GM19035 (cell line): ENCODE measurements at regions not wholly inside any gene's neighbourhood (a gene's known extent, or its start where the extent isn't known, plus 50 kb on each side); places are given as distances from the start of the nearest gene placed in this dataset.
"Not testable (repeated sequence)": the region's sequence is repeated elsewhere in the genome, so short reads cannot be mapped to it uniquely, and the experiment has no call there.

Experiments
- ATAC-seq: cut with Tn5 transposase; IDR thresholded peaks from one replicate; pipeline ENCODE4 v1.9.1; 2021; ENCODE audit not compliant: unreplicated experiment

DNA sequence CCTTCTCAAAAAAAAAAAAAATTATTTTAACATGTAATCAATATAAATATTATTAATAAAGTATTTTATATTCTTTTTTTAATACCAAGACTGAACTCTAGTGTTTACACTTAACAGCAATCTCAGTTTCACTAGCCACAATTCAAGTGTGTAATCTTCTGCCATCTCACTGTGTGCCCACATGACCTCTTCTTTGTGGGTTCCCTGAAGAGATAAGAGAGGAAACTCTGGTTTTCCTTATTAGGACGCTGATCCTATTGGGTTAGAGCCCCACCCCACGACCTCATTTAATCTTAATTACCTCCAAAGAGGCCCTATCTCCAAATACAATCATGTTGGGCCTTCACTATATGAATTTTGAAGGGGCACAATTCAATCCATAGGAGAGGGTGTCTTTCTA lies 177.6 kb downstream of the STK31 start:
- no peak for ATAC-seq

DNA sequence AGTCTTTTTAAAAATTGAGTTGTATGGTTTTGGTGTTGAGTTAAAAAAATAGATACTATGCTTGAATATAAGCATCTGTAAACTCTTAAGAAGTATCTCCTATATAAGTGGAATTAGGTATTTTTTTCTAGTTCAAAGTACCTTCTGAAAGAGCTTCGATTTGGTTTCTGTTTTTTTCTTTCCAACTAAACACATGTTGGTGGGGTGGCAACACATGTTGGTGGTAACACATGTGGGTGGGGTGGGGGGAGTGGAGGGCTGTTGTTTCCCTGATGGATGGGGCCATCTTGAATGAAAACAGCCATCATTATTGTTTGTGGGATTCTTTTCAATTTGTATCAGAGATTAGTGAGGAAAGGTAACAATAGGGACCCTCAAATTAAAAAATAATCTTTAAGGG lies 178.9 kb downstream of the STK31 start:
- ATAC-seq: no peak

DNA sequence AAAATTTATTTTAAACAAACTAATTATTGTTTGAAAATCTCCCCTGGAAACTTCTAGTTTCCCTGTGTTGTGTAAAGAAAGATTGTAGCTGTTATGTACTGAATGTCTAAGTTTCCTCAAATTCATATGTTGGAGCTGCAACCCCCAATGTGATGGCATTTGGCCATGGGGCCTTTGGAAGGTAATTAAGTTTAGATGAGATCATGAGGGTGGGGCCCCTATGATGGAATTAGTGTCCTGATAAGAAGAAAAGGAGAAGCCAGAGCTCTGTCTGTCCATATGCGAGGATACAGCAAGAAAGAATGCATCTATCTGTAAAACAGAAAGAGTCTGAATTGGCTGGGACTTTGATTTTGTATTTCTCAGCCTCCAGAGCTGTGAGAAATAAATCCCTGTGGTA lies 179.5 kb downstream of the STK31 start:
- ATAC-seq: no peak

DNA sequence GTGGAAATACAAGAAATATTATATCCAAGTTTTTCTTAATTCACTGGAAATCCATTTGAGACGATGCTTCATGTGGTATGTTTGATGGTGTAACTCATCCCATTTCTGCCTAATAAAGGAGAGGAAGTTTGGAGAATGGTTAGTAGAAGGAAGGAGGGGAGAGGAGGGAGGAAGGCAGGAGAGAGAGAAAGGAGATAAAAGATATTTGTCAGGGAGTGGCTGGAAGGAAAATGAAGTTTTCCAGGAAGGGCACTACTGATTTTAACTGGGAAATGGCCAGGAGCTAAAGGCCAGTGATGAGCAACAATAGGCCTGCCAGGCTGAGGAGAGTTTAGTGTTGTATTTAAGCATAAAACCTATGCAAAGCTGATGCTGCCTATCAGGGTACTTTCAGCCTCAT lies 182.0 kb downstream of the STK31 start:
- ATAC-seq: no peak

DNA sequence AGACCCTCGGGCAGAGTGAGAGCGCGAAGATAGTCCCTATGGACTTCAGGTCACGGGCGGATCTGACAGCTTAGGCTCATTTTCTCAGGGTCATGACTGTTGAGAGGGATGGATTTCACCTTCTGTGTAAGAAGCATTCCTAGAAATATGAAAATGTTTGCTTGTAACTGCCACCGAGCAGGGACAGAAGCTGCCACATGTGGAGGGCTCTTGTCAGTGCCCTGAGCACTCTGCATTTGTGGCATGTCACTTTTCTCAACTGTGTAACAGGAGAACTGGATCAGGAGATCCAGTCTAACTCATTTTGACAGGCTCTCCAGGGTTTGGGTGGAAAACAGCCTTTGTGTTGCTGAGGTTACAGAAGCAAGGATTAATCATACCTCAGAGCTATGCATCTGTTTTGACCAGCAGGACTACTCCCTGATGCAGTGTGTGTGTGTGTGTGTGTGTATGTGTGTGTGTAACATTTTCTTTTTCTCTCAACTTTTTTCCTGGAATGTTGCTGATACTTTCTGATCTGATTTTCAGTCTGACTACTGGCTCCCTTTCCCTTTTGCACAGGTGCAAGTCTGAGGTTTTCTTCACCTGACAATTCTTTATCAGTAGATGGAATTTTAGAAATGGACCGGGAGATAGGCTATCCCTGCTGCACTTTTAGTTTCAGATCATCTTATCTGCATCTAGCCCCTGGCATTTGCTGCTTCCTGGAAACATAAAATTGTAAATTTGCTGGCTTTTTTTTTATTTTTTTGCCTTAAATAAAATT lies 183.3 kb downstream of the STK31 start:
- no peak for ATAC-seq

DNA sequence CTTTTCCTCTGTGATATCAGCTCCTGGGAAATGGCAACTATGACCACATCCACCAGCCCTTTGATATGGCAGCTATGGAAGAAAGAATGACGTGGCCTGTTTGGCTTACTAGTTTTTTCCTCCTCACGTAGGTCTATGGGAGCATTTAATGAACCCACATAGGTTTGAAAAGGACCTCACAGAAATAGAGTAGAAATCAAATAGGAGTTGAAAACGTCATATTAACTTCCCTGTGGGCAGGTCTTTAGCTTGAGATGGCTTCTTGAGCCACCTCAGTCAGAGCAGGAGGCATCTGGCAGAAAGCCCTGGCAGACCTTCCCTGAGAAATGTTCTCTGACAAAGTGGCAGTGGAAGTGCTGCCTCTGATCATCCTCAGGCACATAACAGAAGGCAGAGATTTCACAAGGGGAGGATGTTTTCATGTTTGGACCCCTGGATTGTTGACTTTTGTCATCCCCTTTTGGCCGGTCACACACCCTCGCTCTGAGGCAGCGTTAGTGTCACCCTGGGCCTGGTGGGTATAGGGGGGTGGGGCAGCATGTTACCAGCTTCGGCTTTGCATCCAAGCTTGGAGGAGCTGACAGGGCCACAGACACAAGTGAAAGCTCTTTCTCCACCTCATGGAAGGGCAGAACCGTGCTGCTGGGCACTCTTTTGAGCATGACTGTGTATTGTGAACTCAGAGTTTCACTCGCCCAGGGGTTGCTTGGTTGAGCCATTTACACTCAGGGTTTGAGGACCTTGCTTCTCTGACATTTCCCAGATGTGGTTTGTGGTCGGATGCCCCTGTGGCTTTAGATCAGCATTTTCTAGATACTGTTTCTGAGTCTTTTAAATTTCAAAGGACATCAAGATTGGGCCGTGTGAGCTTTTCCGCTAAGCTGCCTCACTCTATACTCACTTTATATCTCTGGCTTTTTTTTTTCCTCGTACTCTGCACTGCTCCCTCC lies 184.2 kb downstream of the STK31 start:
- no peak for ATAC-seq

DNA sequence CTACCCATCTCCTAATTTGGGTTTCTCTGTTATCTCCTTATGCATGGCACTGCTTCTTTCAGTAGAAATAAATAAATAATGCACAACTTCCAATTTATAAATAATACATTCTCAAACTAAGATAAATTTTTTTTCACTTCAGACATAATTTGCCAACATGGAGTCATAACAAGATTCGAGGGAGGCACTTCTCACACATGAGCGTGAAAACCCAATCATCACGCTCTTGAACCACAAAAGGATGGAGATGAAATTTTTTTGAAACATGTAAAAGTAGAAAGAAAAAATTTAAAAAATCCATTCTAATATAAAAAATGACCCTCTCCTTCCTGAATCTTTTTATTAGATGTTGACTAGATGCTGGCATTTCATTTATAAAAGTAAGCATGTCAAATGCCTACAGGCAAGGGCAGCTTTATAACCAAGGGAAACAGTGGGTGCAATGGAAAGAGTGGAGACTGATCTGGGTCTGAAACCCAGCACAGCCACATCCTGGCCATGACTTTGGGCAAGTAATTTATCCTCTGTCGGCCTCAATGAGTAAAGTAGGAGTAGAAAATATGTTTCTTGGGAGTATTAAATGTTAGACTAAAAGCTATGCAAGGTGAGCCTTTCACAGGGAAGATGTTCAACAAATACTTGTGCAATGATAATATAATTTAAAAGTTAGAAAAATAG lies 185.0 kb downstream of the STK31 start:
- ATAC-seq: no peak

DNA sequence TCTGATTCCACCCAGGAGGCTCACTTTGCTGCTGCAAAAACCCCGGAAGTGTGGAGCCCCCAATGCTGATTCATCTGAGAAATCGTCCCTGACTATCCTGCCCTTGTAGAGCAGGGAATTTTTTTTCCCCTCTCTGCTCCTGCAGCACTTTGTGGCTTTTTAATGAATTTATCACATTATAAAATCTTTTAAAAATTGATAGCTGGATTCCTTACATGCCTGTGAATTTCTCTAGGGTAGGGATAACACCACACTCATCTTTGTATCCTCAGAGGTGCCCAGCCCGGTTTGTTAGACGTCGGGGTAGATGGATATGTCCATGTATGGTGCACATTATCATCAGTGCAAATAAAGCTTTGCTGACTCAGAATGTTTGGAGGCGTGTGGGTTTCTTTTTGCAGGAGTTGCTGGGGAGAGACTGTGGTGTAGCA lies 185.7 kb downstream of the STK31 start:
- no peak for ATAC-seq

DNA sequence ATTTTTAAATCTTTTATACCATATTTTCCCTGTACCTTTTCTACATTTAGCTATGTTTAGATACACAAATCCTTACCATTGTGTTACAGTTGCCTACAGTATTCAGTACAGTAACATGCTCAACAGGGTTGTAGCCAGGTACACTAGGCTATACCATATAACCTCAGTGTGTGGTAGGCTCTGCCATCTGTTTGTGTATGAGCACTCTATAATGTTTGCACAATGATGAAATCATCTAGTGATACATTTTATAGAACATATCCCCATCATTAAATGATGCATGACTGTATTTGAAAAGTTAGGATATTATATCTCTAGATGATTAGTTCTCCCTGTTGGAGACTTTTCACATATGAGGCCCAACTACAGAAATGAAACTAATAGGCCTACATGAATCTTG lies 188.6 kb downstream of the STK31 start:
- no peak for ATAC-seq

DNA sequence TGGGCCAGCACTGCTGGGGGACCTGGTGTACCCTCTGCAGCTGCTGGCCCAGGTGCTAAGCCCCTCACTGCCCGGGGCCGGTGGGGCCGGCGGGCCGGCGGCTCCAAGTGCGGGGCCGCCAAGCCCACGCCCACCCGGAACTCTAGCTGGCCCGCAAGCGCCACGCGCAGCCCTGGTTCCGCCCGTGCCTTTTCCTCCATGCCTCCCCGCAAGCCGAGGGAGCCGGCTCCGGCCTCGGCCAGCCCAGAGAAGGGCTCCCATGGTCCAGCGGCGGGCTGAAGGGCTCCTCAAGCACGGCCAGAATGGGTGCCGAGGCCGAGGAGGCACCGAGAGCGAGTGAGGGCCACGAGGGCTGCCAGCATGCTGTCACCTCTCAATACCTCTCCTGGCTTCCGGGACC lies 194.9 kb downstream of the STK31 start:
- not testable (repeated sequence) for ATAC-seq

DNA sequence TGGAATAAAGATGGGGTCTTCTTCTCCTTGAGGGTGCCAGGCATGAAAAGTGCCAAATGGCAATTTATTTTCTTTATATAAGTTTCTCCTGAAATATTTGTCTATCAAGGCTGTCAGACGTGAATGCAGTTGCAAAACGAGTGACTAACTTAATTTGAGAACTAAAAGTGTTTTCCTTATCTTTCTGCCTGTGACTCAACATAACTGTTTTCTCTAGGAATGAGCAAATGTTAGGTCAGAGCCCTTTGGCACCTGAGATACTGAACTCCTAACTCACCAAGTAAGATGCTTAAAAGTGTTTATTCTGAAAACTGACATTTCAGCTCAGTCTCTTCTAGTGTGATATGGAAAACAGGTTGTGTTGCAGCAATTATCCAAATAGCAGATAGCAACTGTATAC lies 197.0 kb downstream of the STK31 start:
- no peak for ATAC-seq

DNA sequence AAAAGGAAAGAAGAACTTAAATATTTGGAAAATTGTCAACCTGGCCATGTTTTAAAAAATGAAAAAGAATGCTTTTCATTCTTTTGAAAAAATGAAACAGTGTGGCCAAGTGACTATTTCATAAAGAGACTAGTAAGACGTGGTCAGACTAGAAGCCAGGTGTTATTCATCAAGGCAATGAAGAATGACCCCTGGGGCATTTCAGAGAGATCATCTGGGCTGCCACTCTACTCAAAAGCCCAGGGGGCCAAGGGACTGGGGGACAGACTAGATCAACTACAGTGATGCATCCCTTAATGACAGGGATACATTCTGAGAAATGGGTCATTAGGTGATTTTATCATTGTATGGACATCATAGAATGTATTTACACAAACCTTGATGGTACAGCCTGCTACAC lies 199.4 kb downstream of the STK31 start:
- ATAC-seq: no peak

DNA sequence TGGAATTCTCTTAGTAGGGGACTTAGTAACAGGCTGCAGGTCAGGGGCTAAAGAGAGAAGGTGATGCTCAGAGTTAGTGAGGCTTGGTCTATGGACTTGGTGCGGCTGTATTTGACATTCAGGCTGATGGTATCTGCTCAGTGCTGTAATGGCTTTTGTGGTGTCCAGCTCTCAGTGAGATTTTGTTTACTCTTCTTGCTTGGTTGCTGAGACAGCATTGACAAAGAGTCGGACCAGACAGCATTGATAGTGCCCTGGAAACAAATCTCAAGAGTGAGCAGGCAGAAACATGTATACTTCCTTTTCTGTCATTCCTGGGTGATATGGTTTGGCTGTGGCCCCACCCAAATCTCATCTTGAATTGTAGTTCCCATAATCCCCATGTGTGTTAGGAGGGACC lies 202.0 kb downstream of the STK31 start:
- no peak for ATAC-seq

DNA sequence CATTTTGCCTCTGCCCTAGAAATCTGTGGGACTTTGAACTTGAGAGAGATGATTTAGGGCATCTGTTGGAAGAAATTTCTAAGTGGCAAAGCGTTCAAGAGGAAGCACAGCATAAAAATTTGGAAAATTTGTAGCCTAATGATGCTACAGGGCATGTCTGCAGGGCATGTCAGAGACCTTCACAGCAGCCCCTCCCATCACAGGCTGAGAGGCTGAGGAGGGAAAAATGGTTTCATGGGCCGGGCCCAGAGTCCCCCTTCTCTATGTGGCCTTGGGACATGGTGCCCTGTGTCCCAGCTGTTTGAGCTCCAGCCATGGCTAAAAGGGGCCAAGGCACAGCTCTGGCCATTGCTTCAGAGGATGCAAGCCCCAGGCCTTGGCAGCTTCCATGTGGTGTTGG lies 203.0 kb downstream of the STK31 start:
- no peak for ATAC-seq

DNA sequence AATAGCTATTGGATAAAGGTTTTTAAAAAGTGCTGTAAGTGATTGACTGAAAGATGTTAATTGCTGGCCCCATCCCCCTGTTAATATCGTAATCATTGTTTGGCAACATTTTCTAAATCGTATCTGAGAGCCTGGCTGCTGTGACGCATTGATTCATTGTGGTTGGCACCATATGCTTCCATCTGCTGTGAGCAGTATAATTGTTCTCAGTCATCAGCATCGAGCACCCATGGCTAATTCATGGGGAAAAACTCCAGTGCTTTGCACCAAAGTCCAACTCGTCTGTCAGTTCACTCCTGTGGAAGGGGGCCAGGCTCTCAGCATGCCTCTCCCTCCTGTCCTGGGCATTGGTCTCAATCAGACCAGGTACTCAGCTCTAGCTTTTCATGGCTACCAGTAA lies 205.2 kb downstream of the STK31 start:
- no peak for ATAC-seq

DNA sequence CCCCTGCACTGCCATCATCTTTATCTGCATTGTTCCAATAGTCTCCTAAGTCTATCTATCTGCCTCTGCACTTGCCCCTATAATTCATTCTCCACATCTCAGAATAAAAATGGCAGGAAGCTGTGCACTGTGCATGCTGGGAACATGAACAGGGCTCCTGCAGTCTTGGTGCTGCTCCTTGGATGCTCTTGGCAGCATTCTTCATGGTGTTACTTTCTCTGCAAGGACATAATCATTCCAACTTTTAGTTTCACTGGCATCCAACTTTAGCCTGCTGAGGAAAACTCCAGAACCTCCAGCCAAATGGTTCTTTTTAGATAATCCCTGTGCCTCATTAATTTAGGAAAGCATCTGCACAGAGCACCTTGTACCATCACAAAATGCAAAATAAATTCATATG lies 208.3 kb downstream of the STK31 start:
- ATAC-seq: no peak

DNA sequence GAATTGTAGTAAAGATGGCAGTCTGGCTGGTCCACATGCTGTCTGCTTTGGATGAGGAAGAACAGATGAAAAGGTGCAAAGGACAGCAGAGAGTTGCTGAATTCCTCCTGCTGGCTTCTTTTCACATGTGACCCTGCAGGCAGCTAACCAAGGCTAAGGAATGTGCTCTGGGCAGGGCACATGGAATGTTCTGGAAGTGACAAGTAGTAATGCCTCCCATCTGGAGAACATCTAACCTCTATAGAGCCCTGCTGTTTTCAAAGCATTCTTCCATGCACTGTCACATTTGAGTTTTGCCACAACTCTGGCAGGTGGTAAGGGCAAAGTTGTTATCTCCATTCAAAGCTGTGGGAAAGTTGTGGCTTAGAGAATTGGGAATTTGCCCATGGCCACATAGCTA lies 208.8 kb downstream of the STK31 start:
- ATAC-seq: no peak

DNA sequence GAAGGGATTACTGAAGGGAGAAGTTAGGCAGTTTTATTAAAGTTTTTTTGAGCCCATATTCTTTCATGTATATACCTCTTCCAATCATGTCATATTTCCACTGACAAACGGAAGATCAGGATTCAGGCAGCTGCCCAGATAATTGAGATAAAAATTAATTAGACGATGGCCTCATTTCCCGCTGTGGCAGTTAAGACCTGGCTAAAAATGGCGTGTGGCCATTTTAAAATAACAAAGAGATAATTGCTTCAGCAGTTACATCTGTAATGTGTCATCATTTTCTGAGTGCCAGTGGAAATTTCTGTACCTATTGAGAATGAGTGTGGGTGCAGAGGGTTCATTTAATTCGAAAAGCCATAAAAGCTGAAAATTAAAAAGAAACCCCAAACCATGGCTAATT lies 215.1 kb downstream of the STK31 start:
- no peak for ATAC-seq

DNA sequence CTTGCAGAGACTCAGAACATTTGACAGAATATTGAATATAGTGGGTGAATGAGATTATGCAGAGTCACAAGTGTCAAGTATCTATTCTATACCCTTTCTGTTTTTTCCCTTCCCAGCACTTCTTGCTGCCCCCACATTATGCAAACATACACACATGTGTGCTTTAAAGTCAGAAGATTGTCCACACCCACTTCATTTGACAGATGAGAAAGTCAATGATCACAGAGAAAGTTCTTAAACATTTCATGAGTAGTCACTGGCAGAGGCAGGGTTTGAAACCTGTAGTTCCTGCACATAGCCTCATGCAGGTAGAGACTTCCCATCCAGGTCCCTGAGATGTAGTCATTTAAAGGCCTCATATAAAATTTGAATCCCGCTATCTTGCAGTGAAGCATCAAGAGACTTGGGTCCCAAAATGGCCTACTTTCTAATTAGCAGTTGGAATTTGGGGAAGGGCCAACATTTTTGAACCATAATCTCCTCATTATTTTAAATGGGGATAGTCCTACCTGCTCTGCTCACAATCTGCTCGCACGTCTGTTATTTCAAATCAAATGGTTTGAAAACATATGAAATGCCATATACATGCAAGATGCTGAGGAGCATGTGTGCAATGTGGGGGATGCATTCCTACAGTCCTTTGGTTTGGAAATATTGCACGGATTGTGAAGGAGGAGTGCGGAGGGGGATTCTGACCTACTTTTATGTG lies 217.8 kb downstream of the STK31 start:
- ATAC-seq: no peak

DNA sequence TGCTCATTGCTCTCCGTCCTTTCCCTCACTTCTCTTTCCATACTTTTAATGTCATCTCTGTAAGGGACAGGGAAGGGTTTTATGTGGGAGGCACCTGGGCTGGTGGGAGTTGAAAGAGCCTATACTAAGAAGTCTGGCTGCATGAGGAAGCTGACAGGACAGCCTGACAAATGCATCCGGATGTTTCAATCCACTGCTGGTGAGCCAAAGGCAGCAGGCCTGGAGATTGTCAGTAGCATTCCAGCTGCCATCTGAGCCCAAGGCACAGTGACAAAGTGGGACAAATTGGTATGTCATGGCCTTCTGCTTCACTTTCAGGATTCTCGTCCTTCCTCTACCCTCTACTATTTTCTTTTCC lies 218.4 kb downstream of the STK31 start:
- ATAC-seq: no peak

DNA sequence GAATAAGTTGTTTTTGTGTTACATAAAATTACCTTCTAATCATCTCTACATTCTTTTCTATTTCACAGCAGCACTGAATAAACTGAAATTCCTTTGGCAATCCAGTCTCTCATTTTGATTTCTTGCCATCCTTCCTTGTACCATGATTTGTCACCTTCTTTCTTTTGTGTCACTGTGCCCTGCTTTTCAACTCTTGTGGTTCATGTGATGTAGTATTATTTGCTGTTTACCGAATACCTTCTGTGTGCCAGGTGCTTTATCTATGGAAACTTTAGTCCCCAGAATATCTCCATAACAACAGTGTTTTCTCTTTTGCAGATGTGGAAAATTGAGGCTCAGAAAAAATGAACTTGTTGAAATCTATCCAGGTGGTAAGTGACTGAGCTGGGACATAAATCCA lies 220.3 kb downstream of the STK31 start:
- no peak for ATAC-seq
